H1 (cell line): ENCODE measurements at regions not wholly inside any gene's neighbourhood (a gene's known extent, or its start where the extent isn't known, plus 50 kb on each side); places are given as distances from the start of the nearest gene placed in this dataset.

Source experiments
- CHD1 ChIP-seq: IDR thresholded peaks from 2 replicates; pipeline ENCODE4 v1.6.1; 2012; ENCODE audit warnings: low read depth, low read length, improper control_type of control experiment
- GTF2F1 ChIP-seq: IDR thresholded peaks from 2 replicates; pipeline ENCODE4 v1.6.1; 2012; ENCODE audit warnings: low read depth, low read length, improper control_type of control experiment, borderline replicate concordance
- NANOG ChIP-seq: IDR thresholded peaks from 2 replicates; pipeline ENCODE4 v1.6.1; 2011; ENCODE audit warnings: low read length, low read depth, mild to moderate bottlenecking, inconsistent platforms; ENCODE audit not compliant: insufficient read depth, poor library complexity, severe bottlenecking
- POLR2A ChIP-seq, 2 experiments: IDR thresholded peaks; 1 replicate in 1 of 2; 2 replicates in 1 of 2; pipeline ENCODE4 v1.6.1; 2011; ENCODE audit warnings: low read depth in 2 of 2, low read length in 2 of 2, mild to moderate bottlenecking in 2 of 2; ENCODE audit errors: control extremely low read depth in 1 of 2
- SP2 ChIP-seq: IDR thresholded peaks from 2 replicates; pipeline ENCODE4 v1.6.1; 2012; ENCODE audit warnings: mild to moderate bottlenecking, low read length, inconsistent platforms
- SUZ12 ChIP-seq: fragments of 200-600 bp; sonication (generic); IDR thresholded peaks from 2 replicates; pipeline ENCODE4 v1.6.1; 2012; ENCODE audit warnings: mild to moderate bottlenecking, inconsistent platforms, low read length, moderate library complexity, mixed read lengths

DNA sequence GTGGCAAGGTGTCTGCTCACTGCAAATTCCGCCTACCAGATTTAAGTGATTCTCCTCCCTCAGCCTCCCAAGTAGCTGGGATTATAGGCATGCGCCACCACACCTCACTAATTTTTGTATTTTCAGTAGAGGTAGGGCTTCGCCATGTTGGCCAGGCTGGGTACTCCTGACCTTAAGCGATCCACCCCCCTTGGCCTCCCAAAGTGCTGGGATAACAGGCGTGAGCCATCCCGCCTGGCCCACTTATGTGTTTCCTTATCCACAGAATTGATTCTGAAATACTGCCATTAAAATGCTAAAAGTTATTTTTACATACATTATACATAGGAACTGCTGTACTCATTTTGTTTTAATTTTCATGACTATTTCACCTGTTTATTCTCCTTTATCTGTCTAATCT lies 529.7 kb upstream of the CDH7 start (continued):
- TF ChIP-seq SP2 (no peak), POLR2A (IDR thresholded peaks at IDR 0.05; ENCODE audit: control extremely low read depth in 1 of 2, low read depth in 2 of 2, low read length in 2 of 2) (no peak), SUZ12 (no peak), GTF2F1 (no peak), CHD1 (no peak), NANOG (no peak)
